Testis (tissue), 2 donors: ENCODE measurements at regions not wholly inside any gene's neighbourhood (a gene's known extent, or its start where the extent isn't known, plus 50 kb on each side); places are given as distances from the start of the nearest gene placed in this dataset.

Source experiments
- DNase-seq: peaks from one replicate; pipeline ENCODE4 v3.0.0-alpha.2; 2019
- H3K27ac ChIP-seq, 2 donors: fragments of 200-600 bp; sonication (generic); one replicate each; pipeline ENCODE4 v1.5.1; 2019
- H3K27me3 ChIP-seq: fragments of 200-600 bp; sonication (generic); one replicate; pipeline ENCODE4 v1.5.1; 2019
- H3K36me3 ChIP-seq: fragments of 200-600 bp; sonication (generic); one replicate; pipeline ENCODE4 v1.5.1; 2017; ENCODE audit warnings: low read depth; ENCODE audit errors: missing control alignments
- H3K4me1 ChIP-seq: fragments of 200-600 bp; sonication (generic); one replicate; pipeline ENCODE4 v1.5.1; 2019
- H3K4me3 ChIP-seq, 2 donors: fragments of 200-600 bp; sonication (generic); one replicate each; pipeline ENCODE4 v1.5.1; 2017 to 2019
- H3K9me3 ChIP-seq: fragments of 200-600 bp; sonication (generic); one replicate; pipeline ENCODE4 v1.5.1; 2017
- POLR2A ChIP-seq: fragments of 450-650 bp; IDR thresholded peaks from one replicate; pipeline ENCODE4 v1.6.1; 2017; ENCODE audit warnings: antibody characterized with exemption, mild to moderate bottlenecking, moderate library complexity
- WGBS, 2 donors: methylation state at CpG; one replicate each; pipeline ENCODE4 v1.1.5; 2018; 5-methylcytosine and 5-hydroxymethylcytosine counted together
- intact Hi-C: fragments of 100-400 bp; cut with DNase I; formaldehyde crosslinking; loops from one replicate; pipeline ENCODE4 v1.15.1; 2023; ENCODE audit warnings: low total_unique reads
- TF ChIP-seq, protein P1 (sequence below), 3 experiments: fragments of 450-650 bp in 2 of 3; fragments of 200-600 bp in 1 of 3; sonication (generic) in 1 of 3; IDR thresholded peaks; one replicate each; pipeline ENCODE4 v1.5.1; 2016 to 2019; ENCODE audit warnings: antibody characterized with exemption in 3 of 3, mild to moderate bottlenecking in 2 of 3, moderate library complexity in 1 of 3

DNA sequence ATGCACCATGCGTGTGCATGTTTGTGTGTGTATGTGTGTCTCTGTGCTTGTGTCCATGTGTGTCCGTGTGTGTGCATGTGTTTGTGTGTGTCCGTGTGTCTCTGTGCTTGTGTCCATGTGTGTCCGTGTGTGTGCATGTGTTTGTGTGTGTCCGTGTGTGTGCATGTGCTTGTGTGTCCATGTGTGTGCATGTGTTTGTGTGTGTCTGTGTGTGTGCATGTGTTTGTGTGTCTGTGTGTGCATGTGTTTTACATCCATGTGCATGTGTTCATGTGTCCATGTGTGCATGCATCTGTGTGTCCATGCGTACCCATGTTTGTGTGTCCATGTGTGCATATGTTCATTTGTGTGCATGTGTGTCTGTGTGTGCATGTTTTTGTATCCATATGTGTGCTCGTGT lies 100.5 kb downstream of the LBH start:
- intact Hi-C loops = no loop called here
- DNase-seq = no peak

DNA sequence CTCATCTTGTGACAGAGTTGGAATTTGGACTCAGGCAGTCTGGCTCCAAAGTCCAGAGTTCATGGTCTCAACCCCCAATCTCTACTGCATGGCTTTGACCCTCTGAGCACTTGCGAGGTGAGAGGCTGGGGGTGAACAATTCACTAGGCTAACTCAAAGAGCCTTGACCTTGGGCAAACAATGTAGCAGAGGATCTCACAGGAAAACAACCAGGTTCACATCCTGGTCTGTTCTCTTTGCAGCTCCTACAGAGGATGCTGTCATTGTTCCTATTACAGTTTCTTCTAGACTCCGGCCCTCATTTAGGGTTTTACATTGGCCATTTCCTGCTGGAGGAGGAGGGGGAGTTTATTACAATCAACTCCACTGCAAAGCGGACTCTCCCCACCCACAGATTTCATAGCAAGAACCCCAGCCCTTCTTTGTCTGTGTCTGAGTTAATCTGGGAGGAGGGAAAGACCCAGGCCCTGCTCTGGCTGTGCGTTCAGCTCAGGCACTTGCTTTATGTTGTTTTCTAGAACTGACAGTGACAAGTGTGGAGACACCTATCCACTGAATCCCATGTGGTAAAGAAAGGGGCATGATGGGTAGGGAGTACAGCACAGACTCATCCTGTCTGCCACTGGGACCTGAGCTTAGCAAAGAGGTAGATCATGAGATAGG lies 101.6 kb downstream of the LBH start:
- Histone ChIP-seq H3K36me3 (no peaks in the 10 kb centered on the region), H3K27me3 (no peaks in the 10 kb centered on the region), H3K4me1 (peaks cover 5% of the 10 kb centered on the region), H3K27ac (no peak overlapping the region), H3K4me3 (no peak overlapping the region), H3K9me3 (no peaks in the 10 kb centered on the region)
- no peak for DNase-seq
- 57 to 71% methylated on average over 4 of the region's 4 CpGs for WGBS, 2 donors
- TF ChIP-seq POLR2A = no peak
- TF ChIP-seq, protein P1, sequence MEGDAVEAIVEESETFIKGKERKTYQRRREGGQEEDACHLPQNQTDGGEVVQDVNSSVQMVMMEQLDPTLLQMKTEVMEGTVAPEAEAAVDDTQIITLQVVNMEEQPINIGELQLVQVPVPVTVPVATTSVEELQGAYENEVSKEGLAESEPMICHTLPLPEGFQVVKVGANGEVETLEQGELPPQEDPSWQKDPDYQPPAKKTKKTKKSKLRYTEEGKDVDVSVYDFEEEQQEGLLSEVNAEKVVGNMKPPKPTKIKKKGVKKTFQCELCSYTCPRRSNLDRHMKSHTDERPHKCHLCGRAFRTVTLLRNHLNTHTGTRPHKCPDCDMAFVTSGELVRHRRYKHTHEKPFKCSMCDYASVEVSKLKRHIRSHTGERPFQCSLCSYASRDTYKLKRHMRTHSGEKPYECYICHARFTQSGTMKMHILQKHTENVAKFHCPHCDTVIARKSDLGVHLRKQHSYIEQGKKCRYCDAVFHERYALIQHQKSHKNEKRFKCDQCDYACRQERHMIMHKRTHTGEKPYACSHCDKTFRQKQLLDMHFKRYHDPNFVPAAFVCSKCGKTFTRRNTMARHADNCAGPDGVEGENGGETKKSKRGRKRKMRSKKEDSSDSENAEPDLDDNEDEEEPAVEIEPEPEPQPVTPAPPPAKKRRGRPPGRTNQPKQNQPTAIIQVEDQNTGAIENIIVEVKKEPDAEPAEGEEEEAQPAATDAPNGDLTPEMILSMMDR (IDR thresholded peaks at IDR 0.05) = no peak
- intact Hi-C loops = no loop called here

More for the DNA sequence above, 100.5 kb downstream of the LBH start:
- Histone ChIP-seq H3K36me3 (no peaks in the 10 kb centered on the region), H3K27ac (no peak overlapping the region), H3K4me3 (no peak overlapping the region), H3K27me3 (no peaks in the 10 kb centered on the region), H3K9me3 (no peaks in the 10 kb centered on the region), H3K4me1 (peaks cover 5% of the 10 kb centered on the region)
- TF ChIP-seq, protein P1 (IDR thresholded peaks at IDR 0.05) = no peak
- no peak for TF ChIP-seq POLR2A
- WGBS, 2 donors = 91 to 94% methylated on average over 7 of the region's 7 CpGs

DNA sequence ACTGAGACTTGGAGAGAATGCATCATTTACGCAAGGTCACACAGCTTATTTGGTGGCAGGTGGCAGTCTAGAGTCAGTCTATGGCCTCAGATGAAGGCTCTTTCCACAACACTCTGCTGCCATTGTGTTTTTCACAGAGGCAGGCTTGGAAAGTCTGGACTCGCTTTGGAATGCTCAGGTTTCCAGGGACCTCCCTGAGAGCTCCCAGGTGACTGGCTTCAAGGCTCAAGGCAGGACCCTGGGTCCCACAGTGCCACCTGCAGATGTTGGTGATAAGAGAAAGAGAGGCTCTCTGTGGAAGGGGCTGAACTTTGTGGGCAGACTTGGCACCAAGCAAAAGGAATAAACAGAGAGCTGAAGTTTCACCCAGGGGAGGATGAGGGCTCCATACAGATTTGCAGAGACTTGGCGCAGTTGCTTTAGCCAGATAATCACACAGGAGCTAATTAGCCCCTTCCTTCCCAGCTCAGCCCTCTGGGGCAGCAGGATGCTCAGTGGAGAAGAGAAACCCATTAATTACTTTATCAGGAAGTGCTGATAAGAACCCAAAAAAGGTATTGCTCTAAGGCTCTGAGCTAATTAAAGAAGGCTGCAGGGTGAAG lies 103.5 kb downstream of the LBH start:
- TF ChIP-seq, protein P1 (IDR thresholded peaks at IDR 0.05) = no peak
- TF ChIP-seq POLR2A = no peak
- Histone ChIP-seq H3K36me3 (no peaks in the 10 kb centered on the region), H3K4me3 (no peak overlapping the region), H3K27ac (no peak overlapping the region), H3K9me3 (no peaks in the 10 kb centered on the region), H3K27me3 (no peaks in the 10 kb centered on the region), H3K4me1 (peaks cover 5% of the 10 kb centered on the region)
- WGBS, 2 donors = 80 to 81% methylated on average over 3 of the region's 3 CpGs
- intact Hi-C loops = no loop called here
- no peak for DNase-seq

DNA sequence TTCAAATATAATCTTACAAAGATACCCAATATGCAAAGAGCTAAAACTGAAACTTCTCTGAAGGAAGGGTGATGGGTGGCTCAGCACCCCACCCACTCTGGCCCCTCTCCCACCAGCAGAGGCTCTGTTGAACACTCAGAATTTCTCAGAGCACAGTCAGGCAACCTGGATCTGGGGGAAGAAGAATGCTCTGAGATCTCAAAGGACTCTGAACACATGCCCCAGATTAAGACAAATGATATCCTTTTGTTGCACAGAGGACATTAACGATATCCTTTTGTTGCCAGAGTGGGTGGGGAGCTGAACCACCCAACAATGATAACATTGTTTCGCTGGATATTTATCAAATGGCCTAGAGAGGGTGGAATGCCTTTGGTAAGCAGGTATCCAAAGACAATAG lies 104.8 kb downstream of the LBH start:
- peaks cover 5% of the 10 kb centered on the region for H3K4me1 ChIP-seq
- H3K4me3 ChIP-seq = no peak overlapping the region
- WGBS, 2 donors = 54 to 63% methylated on average over 2 of the region's 2 CpGs
- no peak for DNase-seq
- H3K36me3 ChIP-seq = no peaks in the 10 kb centered on the region
- H3K27me3 ChIP-seq = no peaks in the 10 kb centered on the region
- intact Hi-C loops = no loop called here
- no peak overlapping the region for H3K27ac ChIP-seq
- TF ChIP-seq POLR2A = no peak
- TF ChIP-seq, protein P1 (IDR thresholded peaks at IDR 0.05) = no peak
- no peaks in the 10 kb centered on the region for H3K9me3 ChIP-seq
